ENCODE measurements at regions not wholly inside any gene's neighbourhood (a gene's known extent, or its start where the extent isn't known, plus 50 kb on each side); places are given as distances from the start of the nearest gene placed in this dataset.
"Not testable (repeated sequence)": the region's sequence is repeated elsewhere in the genome, so short reads cannot be mapped to it uniquely, and the experiment has no call there.

GRCh38 chr6:67974931-67975330 is 660.2 kb upstream of the ADGRB3 start:
- no peaks in the 10 kb centered on the region for H3K4me1 ChIP-seq
- TF ChIP-seq, protein P1, sequence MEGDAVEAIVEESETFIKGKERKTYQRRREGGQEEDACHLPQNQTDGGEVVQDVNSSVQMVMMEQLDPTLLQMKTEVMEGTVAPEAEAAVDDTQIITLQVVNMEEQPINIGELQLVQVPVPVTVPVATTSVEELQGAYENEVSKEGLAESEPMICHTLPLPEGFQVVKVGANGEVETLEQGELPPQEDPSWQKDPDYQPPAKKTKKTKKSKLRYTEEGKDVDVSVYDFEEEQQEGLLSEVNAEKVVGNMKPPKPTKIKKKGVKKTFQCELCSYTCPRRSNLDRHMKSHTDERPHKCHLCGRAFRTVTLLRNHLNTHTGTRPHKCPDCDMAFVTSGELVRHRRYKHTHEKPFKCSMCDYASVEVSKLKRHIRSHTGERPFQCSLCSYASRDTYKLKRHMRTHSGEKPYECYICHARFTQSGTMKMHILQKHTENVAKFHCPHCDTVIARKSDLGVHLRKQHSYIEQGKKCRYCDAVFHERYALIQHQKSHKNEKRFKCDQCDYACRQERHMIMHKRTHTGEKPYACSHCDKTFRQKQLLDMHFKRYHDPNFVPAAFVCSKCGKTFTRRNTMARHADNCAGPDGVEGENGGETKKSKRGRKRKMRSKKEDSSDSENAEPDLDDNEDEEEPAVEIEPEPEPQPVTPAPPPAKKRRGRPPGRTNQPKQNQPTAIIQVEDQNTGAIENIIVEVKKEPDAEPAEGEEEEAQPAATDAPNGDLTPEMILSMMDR (IDR thresholded peaks at IDR 0.05; ENCODE audit: borderline replicate concordance): no peak

GRCh38 chr6:67971812-67972211 is 663.3 kb upstream of the ADGRB3 start:
- no peak overlapping the region for H3K27ac ChIP-seq (replicated peaks)
- H3K9me3 ChIP-seq (replicated peaks): no peaks in the 10 kb centered on the region
- no peaks in the 10 kb centered on the region for H3K27me3 ChIP-seq (ENCODE audit: low read depth)
- no peaks in the 10 kb centered on the region for H3K4me1 ChIP-seq
- no peaks in the 10 kb centered on the region for H3K36me3 ChIP-seq
- TF ChIP-seq, protein P1 (IDR thresholded peaks at IDR 0.05; ENCODE audit: borderline replicate concordance): no peak
- intact Hi-C loops (cut with micrococcal nuclease): no loop called here
- no peak overlapping the region for H3K4me3 ChIP-seq
- no peak for DNase-seq

More at GRCh38 chr6:67974931-67975330, 660.2 kb upstream of the ADGRB3 start:
- no peaks in the 10 kb centered on the region for H3K36me3 ChIP-seq
- no peak overlapping the region for H3K4me3 ChIP-seq
- H3K9me3 ChIP-seq (replicated peaks): no peaks in the 10 kb centered on the region
- intact Hi-C loops (cut with micrococcal nuclease): no loop called here
- DNase-seq: no peak
- H3K27ac ChIP-seq (replicated peaks): no peak overlapping the region
- no peaks in the 10 kb centered on the region for H3K27me3 ChIP-seq (ENCODE audit: low read depth)

DNA sequence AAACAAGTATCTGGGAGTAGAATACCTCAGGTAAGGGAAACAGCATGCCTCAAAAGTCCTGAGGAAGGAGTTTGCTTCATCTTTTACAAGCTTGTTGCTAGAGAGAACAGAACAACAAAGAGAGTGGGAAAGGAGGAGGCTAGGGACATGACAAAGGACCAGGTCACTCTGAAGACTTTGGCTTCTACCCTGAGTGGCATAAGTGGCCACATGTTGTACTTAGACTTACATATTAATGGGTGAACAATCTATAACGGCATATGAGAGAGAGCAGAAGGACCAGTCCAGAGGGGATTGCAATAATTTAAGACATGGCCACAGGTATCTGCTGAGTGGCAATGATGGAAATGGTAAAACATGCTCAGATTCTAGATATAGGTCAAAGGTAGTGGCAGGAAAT is 668.3 kb upstream of the ADGRB3 start:
- intact Hi-C loops (cut with micrococcal nuclease): no loop called here
- no peaks in the 10 kb centered on the region for H3K27me3 ChIP-seq (ENCODE audit: low read depth)
- H3K36me3 ChIP-seq: no peaks in the 10 kb centered on the region
- no peaks in the 10 kb centered on the region for H3K4me1 ChIP-seq
- H3K27ac ChIP-seq (replicated peaks): no peak overlapping the region
- H3K9me3 ChIP-seq (replicated peaks): no peaks in the 10 kb centered on the region
- no peak for DNase-seq
- TF ChIP-seq, protein P1 (IDR thresholded peaks at IDR 0.05; ENCODE audit: borderline replicate concordance): no peak
- no peak overlapping the region for H3K4me3 ChIP-seq

DNA sequence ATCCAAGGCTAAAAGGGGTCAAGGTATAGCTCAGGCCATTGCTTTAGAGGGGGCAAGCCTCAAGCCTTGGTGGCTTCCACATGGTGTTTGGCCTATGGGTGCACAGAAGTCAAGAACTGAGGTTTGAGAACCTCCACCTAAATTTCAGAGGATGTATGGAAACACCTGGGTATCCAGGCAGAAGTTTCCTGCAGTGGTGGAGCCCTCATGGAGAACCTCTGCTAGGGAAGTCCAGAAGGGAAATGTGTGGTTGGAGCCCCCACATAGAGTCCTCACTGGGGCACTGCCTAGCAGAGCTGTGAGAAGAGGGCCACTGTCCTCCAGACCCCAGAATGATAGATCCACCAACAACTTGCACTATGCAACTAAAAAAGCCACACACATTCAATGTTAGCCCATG is 678.7 kb upstream of the ADGRB3 start:
- no peaks in the 10 kb centered on the region for H3K36me3 ChIP-seq
- intact Hi-C loops (cut with micrococcal nuclease): no loop called here
- no peak overlapping the region for H3K27ac ChIP-seq (replicated peaks)
- TF ChIP-seq, protein P1 (IDR thresholded peaks at IDR 0.05; ENCODE audit: borderline replicate concordance): no peak
- no peaks in the 10 kb centered on the region for H3K27me3 ChIP-seq (ENCODE audit: low read depth)
- DNase-seq: no peak
- no peak overlapping the region for H3K4me3 ChIP-seq
- H3K4me1 ChIP-seq: no peaks in the 10 kb centered on the region
- H3K9me3 ChIP-seq (replicated peaks): peaks cover 21% of the 10 kb centered on the region

DNA sequence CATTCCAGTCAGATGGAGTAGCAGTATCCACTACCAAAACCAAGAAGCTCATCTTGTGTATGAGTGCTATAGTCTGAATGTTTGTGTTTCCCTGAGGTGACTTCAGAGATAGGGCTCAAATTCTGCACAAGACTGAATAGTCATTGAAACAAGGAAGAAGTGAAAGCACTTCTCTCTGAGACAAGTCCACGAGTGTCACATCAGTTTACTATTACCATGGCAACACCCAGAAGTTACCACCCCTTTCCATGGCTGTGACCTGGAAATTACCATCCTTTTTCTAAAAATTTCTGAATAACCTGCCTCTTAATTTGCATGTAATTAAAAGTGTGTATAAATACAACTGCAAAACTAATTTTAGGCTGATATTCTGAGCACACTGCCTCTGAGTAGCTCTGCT is 682.1 kb upstream of the ADGRB3 start:
- intact Hi-C loops (cut with micrococcal nuclease): no loop called here
- Histone ChIP-seq H3K36me3 (no peaks in the 10 kb centered on the region), H3K4me3 (no peak overlapping the region), H3K9me3 (replicated peaks) (peaks cover 35% of the 10 kb centered on the region), H3K4me1 (no peaks in the 10 kb centered on the region), H3K27me3 (ENCODE audit: low read depth) (no peaks in the 10 kb centered on the region), H3K27ac (replicated peaks) (no peak overlapping the region)
- DNase-seq: no peak
- TF ChIP-seq, protein P1 (IDR thresholded peaks at IDR 0.05; ENCODE audit: borderline replicate concordance): no peak

GRCh38 chr6:67952121-67952520 is 683.0 kb upstream of the ADGRB3 start:
- no peaks in the 10 kb centered on the region for H3K27me3 ChIP-seq (ENCODE audit: low read depth)
- H3K27ac ChIP-seq (replicated peaks): no peak overlapping the region
- no peak overlapping the region for H3K4me3 ChIP-seq
- intact Hi-C loops (cut with micrococcal nuclease): no loop called here
- H3K36me3 ChIP-seq: no peaks in the 10 kb centered on the region
- no peaks in the 10 kb centered on the region for H3K4me1 ChIP-seq
- TF ChIP-seq, protein P1 (IDR thresholded peaks at IDR 0.05; ENCODE audit: borderline replicate concordance): no peak
- peaks cover 35% of the 10 kb centered on the region for H3K9me3 ChIP-seq (replicated peaks)
- no peak for DNase-seq

- H3K36me3 ChIP-seq; DNase-seq; H3K27ac ChIP-seq (replicated peaks); H3K27me3 ChIP-seq (ENCODE audit: low read depth); H3K4me3 ChIP-seq; H3K4me1 ChIP-seq; intact Hi-C loops (cut with micrococcal nuclease): not testable (repeated sequence)
- peaks cover 26% of the 10 kb centered on the region for H3K9me3 ChIP-seq (replicated peaks)
Observed at GRCh38 chr6:67947762-67948161, 687.3 kb upstream of the ADGRB3 start.

Data from left ventricle myocardium inferior (tissue), 1 donor.